Naive B cell (primary cell): ENCODE measurements at regions not wholly inside any gene's neighbourhood (a gene's known extent, or its start where the extent isn't known, plus 50 kb on each side); places are given as distances from the start of the nearest gene placed in this dataset.

Experiments
- ATAC-seq, 2 donors: fragments of 150-1000 bp; cut with Tn5 transposase; 2 replicates each; pipeline ENCODE4 v1.10.0; 2021; ENCODE audit warnings: low read depth in 2 of 2, mild to moderate bottlenecking in 2 of 2, moderate library complexity in 2 of 2
- DNase-seq: peaks from one replicate; pipeline ENCODE4 v3.0.0; 2022
- H3K27ac Mint-ChIP-seq, 6 donors: one replicate each; pipeline ENCODE4 v1.8.0; 2020 to 2022; ENCODE audit warnings: mild to moderate bottlenecking in 6 of 6, mixed read lengths in 6 of 6, moderate library complexity in 5 of 6, inconsistent platforms in 2 of 6
- H3K27me3 Mint-ChIP-seq, 3 donors: one replicate each; pipeline ENCODE4 v1.8.0; 2021 to 2022; ENCODE audit warnings: mixed read lengths in 3 of 3, mild to moderate bottlenecking in 1 of 3
- H3K36me3 Mint-ChIP-seq, 2 donors: one replicate each; pipeline ENCODE4 v1.8.0; 2020 to 2022; ENCODE audit warnings: mixed read lengths in 2 of 2, inconsistent platforms in 1 of 2, mild to moderate bottlenecking in 1 of 2
- H3K4me1 Mint-ChIP-seq, 3 donors: one replicate each; pipeline ENCODE4 v1.8.0; 2020 to 2022; ENCODE audit warnings: mixed read lengths in 3 of 3, inconsistent platforms in 1 of 3, mild to moderate bottlenecking in 1 of 3, moderate library complexity in 1 of 3
- H3K4me3 Mint-ChIP-seq, 8 donors: one replicate each; pipeline ENCODE4 v1.8.0; 2020 to 2022; ENCODE audit warnings: mild to moderate bottlenecking in 8 of 8, mixed read lengths in 8 of 8, moderate library complexity in 8 of 8, inconsistent platforms in 2 of 8
- H3K9me3 Mint-ChIP-seq, 7 donors: one replicate each; pipeline ENCODE4 v1.8.0; 2020 to 2022; ENCODE audit warnings: mixed read lengths in 7 of 7, mild to moderate bottlenecking in 5 of 7, inconsistent platforms in 2 of 7, moderate library complexity in 1 of 7

DNA sequence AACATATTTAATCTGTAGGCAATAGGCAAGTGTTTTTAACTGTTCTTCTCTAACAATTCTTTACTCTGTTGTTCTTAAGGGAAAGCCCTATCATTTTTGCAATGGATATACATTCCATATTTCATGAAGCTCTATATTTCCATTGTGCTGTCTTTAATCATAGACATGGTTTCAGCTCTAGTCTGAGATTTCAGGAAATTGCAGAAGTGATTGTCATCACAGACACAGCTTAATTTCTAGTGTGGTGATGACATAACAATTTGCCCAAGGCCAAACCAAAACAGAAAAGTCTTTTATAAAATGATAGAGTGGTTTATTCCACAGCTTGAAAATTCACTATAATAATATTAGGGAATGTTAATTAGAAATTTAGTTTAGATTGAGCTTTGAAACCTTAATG is 494.1 kb upstream of the SEMA3A start:
- no peak for ATAC-seq
- Mint-ChIP-seq H3K27me3 (no peaks in the 10 kb centered on the region), H3K36me3 (no peaks in the 10 kb centered on the region), H3K4me1 (no peaks in the 10 kb centered on the region), H3K9me3 (peaks cover 0 to 9% (median 0%) of the 10 kb centered on the region in 7 donors), H3K27ac (no peak overlapping the region), H3K4me3 (no peak overlapping the region)
- no peak for DNase-seq

- H3K4me3 Mint-ChIP-seq, result no peak overlapping the region
- no peaks in the 10 kb centered on the region for H3K4me1 Mint-ChIP-seq
- no peaks in the 10 kb centered on the region for H3K36me3 Mint-ChIP-seq
- no peak for ATAC-seq
- H3K27me3 Mint-ChIP-seq, result no peaks in the 10 kb centered on the region
- peaks cover 0 to 9% (median 0%) of the 10 kb centered on the region in 7 donors for H3K9me3 Mint-ChIP-seq
- DNase-seq, result no peak
- no peak overlapping the region for H3K27ac Mint-ChIP-seq
Measured at GRCh38 chr7:84686373-84686772, 491.8 kb upstream of the SEMA3A start.

DNA sequence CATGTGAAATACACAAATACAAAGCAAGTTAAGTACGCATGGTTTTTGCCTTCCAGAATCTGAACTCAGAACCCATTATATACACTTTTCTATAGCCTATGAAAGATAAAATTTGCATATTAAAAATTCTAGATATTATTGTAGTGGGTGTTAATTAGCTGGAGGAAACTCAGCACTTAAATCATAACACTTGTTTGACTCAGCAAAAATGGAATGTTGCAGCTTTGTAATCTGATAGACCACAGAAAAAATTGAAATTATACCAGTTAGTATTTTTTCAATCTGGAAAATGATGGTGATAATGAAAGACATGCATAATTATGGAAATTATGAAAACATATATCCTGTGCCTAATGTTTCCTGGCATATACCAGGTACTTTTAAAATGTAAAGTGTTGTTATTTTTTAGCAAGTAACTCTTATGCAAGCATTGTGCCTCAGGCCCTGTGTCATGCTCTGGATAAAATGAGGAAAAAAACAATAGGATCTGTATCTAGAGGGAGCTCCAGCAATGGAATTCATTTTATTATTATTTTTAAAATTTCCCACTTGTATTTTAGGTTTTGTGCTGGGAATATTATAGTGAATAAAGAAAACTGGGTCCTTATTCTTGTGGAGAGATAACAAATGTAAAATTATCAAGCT is 490.4 kb upstream of the SEMA3A start:
- DNase-seq (no peak), ATAC-seq (no peak)
- Mint-ChIP-seq H3K4me1 (no peaks in the 10 kb centered on the region), H3K9me3 (peaks cover 0 to 3% (median 0%) of the 10 kb centered on the region in 7 donors), H3K27me3 (no peaks in the 10 kb centered on the region), H3K36me3 (no peaks in the 10 kb centered on the region), H3K4me3 (no peak overlapping the region), H3K27ac (no peak overlapping the region)

GRCh38 chr7:84682543-84682942 is 488.0 kb upstream of the SEMA3A start:
- H3K27me3 Mint-ChIP-seq, result no peaks in the 10 kb centered on the region
- H3K9me3 Mint-ChIP-seq, result peaks cover 0 to 3% (median 0%) of the 10 kb centered on the region in 7 donors
- H3K36me3 Mint-ChIP-seq, result no peaks in the 10 kb centered on the region
- H3K4me3 Mint-ChIP-seq, result no peak overlapping the region
- no peaks in the 10 kb centered on the region for H3K4me1 Mint-ChIP-seq
- no peak for DNase-seq
- H3K27ac Mint-ChIP-seq, result no peak overlapping the region
- ATAC-seq, result no peak

GRCh38 chr7:84678841-84679240 is 484.3 kb upstream of the SEMA3A start:
- Mint-ChIP-seq H3K4me3 (no peak overlapping the region), H3K4me1 (no peaks in the 10 kb centered on the region), H3K9me3 (no peaks in the 10 kb centered on the region), H3K27ac (no peak overlapping the region), H3K36me3 (no peaks in the 10 kb centered on the region), H3K27me3 (no peaks in the 10 kb centered on the region)
- ATAC-seq (no peak), DNase-seq (no peak)

GRCh38 chr7:84677117-84677732 is 482.6 kb upstream of the SEMA3A start:
- Mint-ChIP-seq H3K4me1 (no peaks in the 10 kb centered on the region), H3K27me3 (no peaks in the 10 kb centered on the region), H3K36me3 (no peaks in the 10 kb centered on the region), H3K27ac (no peak overlapping the region), H3K4me3 (no peak overlapping the region), H3K9me3 (no peaks in the 10 kb centered on the region)
- DNase-seq (no peak), ATAC-seq (no peak)

DNA sequence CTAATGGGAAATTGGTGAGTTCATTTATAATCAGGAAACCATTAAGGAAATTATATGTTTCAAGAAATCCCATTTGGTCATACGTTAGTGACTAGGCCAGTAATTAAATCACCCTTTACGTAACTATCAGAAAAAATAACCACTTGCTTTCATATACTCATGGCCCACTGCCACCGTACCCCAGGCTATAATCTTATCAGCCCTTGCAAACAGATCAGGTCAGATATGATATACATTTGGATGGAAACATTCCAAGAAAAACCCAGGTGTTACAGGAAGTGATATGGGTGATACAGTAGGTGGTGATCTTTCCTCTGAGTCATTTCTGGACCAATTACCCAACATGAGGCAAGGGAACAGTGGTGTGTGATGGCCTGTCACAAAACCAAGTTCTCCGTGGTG is 481.0 kb upstream of the SEMA3A start:
- Mint-ChIP-seq H3K27me3 (no peaks in the 10 kb centered on the region), H3K9me3 (no peaks in the 10 kb centered on the region)

DNA sequence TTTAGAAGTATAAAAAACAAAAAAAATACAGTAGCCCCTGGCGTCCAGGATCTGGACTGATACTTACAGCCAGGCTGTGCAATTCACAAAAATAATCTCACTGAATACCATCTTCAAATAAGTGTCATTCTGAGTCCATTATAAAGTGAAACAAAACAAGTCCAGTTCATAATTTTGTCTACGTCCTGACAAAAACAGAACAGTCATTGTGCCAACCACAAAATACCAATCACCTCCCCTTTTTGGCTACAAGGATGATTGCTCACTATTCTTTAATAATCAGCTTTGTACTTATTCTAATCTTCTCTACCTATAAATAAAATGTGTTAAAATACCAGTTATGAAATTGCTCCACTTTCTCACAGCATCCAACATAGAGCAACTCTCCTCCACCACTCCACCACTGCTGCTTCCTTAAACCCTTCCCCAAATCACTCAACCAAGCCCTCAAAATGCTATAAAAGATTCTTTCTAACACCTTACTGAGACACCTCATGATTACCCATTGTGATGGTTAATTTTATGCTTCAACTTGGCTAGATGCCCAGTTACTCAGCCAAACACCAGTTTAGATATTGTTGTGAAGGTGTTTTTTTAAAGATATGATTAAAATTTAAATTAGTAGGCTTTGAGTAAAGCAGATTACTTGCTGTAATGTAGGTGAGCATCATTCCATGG is 479.8 kb upstream of the SEMA3A start:
- H3K27me3 Mint-ChIP-seq, result no peaks in the 10 kb centered on the region
- DNase-seq, result no peak
- no peak for ATAC-seq
- no peaks in the 10 kb centered on the region for H3K9me3 Mint-ChIP-seq
- H3K4me3 Mint-ChIP-seq, result no peak overlapping the region
- no peak overlapping the region for H3K27ac Mint-ChIP-seq
- no peaks in the 10 kb centered on the region for H3K4me1 Mint-ChIP-seq
- H3K36me3 Mint-ChIP-seq, result no peaks in the 10 kb centered on the region

More for the DNA sequence above, 481.0 kb upstream of the SEMA3A start:
- no peaks in the 10 kb centered on the region for H3K36me3 Mint-ChIP-seq
- H3K4me3 Mint-ChIP-seq, result no peak overlapping the region
- H3K27ac Mint-ChIP-seq, result no peak overlapping the region
- ATAC-seq (no peak), DNase-seq (no peak)
- H3K4me1 Mint-ChIP-seq, result no peaks in the 10 kb centered on the region

DNA sequence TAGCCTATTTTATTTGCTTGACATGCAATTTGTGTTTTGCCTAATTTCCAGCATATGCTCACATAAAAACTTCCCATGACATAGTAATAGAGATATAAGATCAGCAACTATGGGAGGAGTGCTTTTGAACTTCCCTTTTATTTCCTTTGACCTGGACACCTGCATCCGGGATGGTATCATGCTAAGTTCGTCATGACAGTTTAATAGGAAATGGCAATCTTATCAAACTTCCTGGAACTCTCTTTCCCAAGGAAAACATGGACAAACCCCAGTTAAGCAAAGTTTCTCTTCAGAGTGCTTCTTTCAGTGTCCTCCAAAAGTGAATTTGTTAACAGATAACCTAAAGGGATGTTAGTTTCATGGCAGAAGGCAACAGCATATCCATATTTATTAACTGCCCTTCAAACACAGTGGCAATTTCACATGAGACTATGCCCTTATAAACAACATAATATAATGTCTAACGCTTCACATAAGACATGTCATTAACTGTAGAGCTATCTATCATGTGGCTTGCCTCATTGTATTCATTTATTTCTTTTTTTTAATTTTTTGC is 474.7 kb upstream of the SEMA3A start:
- H3K27ac Mint-ChIP-seq, result no peak overlapping the region
- H3K27me3 Mint-ChIP-seq, result no peaks in the 10 kb centered on the region
- no peak overlapping the region for H3K4me3 Mint-ChIP-seq
- no peak for DNase-seq
- H3K9me3 Mint-ChIP-seq, result no peaks in the 10 kb centered on the region
- no peak for ATAC-seq
- H3K36me3 Mint-ChIP-seq, result no peaks in the 10 kb centered on the region
- H3K4me1 Mint-ChIP-seq, result no peaks in the 10 kb centered on the region

DNA sequence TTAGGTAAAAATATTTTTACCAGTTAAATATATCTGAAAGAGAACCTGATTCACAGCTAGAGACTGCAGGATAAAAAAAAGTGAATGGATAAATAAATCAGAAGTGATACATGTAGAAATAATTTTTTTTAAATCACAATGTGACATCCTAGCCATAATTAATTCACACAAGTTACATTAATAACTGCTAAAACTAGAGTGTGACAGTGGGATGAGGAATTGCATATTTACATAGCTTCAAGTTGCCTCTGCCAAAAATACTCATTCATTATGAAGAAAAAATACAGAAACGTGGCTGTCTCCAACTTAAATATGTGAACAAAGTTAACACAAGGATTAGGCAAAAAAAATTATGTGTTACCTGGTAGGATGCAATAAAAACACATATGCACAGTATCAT is 473.5 kb upstream of the SEMA3A start:
- no peaks in the 10 kb centered on the region for H3K27me3 Mint-ChIP-seq
- no peaks in the 10 kb centered on the region for H3K9me3 Mint-ChIP-seq
- no peak overlapping the region for H3K27ac Mint-ChIP-seq
- H3K36me3 Mint-ChIP-seq, result no peaks in the 10 kb centered on the region
- ATAC-seq (no peak), DNase-seq (no peak)
- H3K4me1 Mint-ChIP-seq, result no peaks in the 10 kb centered on the region
- no peak overlapping the region for H3K4me3 Mint-ChIP-seq

- no peaks in the 10 kb centered on the region for H3K27me3 Mint-ChIP-seq
- H3K4me3 Mint-ChIP-seq, result no peak overlapping the region
- no peak for ATAC-seq
- no peaks in the 10 kb centered on the region for H3K9me3 Mint-ChIP-seq
- H3K36me3 Mint-ChIP-seq, result no peaks in the 10 kb centered on the region
- no peak overlapping the region for H3K27ac Mint-ChIP-seq
- H3K4me1 Mint-ChIP-seq, result no peaks in the 10 kb centered on the region
- no peak for DNase-seq
Measured at GRCh38 chr7:84666651-84667050, 472.1 kb upstream of the SEMA3A start.

- no peak overlapping the region for H3K4me3 Mint-ChIP-seq
- H3K36me3 Mint-ChIP-seq, result no peaks in the 10 kb centered on the region
- H3K4me1 Mint-ChIP-seq, result no peaks in the 10 kb centered on the region
- H3K27me3 Mint-ChIP-seq, result no peaks in the 10 kb centered on the region
- H3K27ac Mint-ChIP-seq, result no peak overlapping the region
- ATAC-seq, result no peak
- no peak for DNase-seq
- no peaks in the 10 kb centered on the region for H3K9me3 Mint-ChIP-seq
Measured at GRCh38 chr7:84665339-84665738, 470.8 kb upstream of the SEMA3A start.

DNA sequence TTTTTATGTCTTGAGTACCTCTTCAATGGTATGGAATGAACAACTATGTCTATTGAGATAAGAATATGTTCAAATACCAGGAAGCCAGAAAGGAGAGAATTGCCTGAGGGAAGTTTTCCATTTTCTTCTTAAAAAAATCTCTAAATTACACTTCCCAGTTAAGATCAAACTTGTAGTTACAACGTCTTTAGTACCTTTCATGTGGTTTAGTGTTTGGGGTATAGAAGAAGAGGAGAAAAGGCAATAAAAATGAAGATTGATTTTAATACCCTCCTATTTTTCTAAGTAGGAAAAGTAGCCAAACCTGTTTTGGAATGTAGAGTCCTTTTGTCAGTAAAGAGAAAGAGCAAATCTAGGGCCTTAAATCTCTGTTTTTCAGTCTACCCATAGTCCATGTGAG is 470.0 kb upstream of the SEMA3A start:
- Mint-ChIP-seq H3K27me3 (no peaks in the 10 kb centered on the region), H3K4me3 (no peak overlapping the region), H3K4me1 (no peaks in the 10 kb centered on the region), H3K36me3 (no peaks in the 10 kb centered on the region), H3K9me3 (no peaks in the 10 kb centered on the region), H3K27ac (no peak overlapping the region)
- ATAC-seq (no peak), DNase-seq (no peak)

GRCh38 chr7:84663224-84663623 is 468.6 kb upstream of the SEMA3A start:
- Mint-ChIP-seq H3K27ac (no peak overlapping the region), H3K4me3 (no peak overlapping the region), H3K4me1 (no peaks in the 10 kb centered on the region), H3K36me3 (no peaks in the 10 kb centered on the region), H3K27me3 (no peaks in the 10 kb centered on the region), H3K9me3 (no peaks in the 10 kb centered on the region)
- DNase-seq, result no peak
- ATAC-seq, result no peak
